ENCODE measurements at regions not wholly inside any gene's neighbourhood (a gene's known extent, or its start where the extent isn't known, plus 50 kb on each side); places are given as distances from the start of the nearest gene placed in this dataset.
A peak's percentile ranks its signal among the peaks of the same experiment; 100 is the strongest.

- DNase-seq, result no peak
These were observed 78.0 kb upstream of the DRD2 start for GRCh38 chr11:113553235-113553634.

- no peak for DNase-seq
These were observed 77.1 kb upstream of the DRD2 start for GRCh38 chr11:113552271-113552670.

DNA sequence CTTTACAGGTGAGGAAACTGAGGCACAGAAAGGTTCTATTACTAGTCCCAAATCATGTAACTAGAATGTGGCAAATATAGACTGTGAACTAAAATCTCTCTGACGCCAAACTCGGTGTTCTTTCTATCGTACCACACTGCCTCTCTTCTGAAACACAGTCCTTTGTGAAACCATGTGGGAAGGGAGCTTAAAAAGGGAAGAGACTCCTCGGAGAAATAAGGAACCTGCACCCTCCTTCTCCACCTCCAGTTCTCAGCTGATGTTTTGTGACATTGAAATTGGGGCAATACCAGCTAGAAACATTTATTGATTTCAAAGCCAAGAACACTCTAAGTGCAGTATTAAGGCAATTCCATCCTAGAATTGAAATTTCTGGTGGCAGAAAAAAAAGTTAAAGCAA, 76.4 kb upstream of the DRD2 start:
- no peak for DNase-seq

DNA sequence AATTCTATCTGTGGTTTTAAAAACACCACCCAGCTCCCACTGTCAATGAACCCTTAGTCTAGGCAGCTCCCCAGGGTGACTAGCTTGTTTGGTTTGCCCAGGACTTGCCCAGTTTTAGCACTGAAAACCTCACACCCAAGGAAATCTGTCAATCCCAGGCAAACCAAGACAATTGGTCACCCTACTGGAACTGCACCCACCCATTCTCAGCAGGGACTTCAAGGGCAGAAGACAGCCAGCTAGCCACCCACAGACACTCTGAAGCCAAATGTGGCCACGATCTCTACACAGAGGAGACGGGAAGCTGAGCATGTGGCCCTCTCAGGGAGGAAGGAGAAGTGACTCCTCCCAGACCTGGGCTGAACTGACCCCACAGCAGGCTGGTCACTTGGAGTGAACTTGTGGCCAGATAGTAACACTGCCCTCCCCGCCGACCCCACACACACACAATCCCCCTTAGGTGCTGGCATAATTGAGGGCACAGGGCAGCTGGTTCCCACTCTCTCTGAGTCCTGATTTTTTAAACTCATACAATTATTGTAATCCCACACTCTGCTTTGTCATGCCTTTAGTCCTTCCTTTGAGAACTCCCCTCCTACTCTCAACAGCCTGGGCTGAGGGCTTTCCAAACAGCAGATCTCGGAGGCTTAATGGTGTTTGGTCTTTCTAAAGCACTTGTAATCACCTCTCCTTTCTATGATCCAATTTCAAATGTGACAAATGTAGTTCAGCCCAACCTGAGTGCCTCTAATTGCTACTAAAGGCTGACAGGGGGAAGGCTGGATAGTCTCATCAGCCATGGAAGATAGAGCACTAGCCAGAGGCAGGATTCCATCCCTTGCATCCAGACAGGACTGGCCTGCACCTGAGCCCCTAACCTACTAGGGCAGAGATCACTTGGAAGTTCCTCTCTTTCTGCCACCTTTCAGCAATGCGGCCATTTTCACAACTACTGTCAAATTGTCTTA, 74.7 kb upstream of the DRD2 start:
- peak; percentile 31 for DNase-seq

- DNase-seq, result no peak
These were observed 73.9 kb upstream of the DRD2 start for GRCh38 chr11:113549061-113549460.

- DNase-seq, result no peak
These were observed 72.5 kb upstream of the DRD2 start for GRCh38 chr11:113547739-113548138.

DNA sequence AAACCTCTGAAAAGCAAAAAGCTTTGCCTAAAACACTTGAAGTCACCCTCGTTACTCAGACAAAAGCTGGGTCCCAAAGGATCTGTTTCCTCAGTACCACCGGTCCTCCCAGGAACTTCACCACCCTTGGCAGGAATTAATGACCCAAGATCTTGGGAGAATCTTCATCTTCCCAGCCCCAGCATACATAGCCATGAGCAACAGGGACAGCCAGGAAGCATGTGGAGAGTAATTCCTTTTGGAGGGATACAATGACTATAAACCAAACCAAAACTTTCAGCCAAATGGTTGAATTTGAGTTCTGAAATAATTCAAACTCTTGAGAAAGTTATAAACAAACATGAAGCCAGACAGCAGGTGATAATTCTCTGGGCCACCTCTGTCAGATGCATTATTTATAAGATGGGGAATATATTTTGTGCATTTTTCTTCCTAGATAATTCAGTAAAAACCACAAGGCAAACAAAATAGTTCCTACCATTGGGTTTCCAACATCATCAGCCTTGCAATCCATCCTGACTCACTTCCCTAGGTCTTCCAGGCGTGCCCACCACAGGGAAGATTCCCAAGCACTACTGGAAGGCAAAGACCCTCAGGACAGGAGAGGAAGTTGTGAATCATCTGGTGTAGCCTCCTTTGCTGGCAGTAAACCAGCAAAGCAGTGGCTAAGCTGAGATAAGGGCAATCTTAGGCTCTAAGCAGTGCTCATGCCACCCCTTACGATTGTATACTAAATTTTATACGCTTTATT, 71.7 kb upstream of the DRD2 start:
- DNase-seq, result no peak

DNA sequence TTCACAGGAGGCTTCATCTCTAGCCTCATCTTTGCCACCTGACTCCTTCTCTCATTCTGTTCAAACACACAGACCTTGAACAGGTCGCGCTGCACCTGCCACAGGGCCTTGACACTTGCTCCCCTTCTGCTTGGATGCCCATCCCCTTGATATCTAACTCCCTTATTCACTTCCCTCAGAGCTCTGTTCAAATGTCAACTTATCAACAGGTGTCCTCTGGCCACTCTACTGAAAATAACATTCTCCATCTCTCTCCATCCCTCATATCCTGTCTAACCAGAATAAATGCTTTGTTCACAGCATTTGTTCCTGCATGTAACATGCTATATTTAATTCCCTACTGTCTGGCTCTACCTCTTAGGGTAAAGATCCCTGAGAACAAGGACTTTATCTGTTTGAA, 67.2 kb upstream of the DRD2 start:
- no peak for DNase-seq

DNA sequence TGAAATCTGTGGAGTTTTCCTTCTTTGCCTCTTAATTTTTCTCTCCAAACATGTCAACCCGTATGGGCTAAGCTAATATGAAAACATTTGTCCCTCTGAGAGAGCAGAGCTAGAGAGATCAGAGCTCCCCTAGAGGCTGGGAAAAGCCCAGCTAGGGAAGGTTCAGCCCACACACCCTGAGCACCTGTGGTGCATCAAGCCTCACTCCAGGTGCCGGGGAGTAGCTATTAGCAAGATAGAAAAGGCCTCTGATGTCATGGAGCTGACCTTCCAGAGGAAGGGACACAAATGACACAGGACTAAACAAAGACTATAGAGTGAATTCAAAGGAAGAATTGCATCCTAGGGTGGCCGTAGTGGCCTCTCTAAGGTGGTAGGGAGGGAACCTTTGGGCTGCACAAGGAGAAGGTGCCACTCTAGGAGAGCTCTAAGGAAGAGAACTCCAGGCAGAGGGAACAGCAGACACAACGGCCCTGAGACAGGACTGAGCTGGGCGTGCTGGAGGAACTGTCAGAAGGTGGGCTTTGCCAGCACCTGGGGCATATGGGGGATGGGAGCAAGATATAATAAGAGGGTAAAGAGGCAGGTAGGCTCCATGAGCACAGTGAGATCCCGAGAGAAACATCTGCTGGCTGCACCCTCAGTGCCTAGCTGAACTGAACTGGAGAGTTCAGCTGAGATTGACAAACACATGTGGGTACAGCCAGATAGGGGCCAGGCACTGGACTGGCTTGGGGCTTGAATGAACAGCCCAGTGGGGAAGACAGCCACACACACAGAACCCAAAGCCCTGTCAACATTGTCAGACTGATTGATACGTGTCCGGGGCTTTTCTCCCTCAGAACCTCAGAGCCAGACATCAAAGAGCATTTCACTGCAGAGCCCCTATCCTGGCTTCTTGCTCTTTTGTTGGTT, 65.5 kb upstream of the DRD2 start:
- no peak for DNase-seq

DNA sequence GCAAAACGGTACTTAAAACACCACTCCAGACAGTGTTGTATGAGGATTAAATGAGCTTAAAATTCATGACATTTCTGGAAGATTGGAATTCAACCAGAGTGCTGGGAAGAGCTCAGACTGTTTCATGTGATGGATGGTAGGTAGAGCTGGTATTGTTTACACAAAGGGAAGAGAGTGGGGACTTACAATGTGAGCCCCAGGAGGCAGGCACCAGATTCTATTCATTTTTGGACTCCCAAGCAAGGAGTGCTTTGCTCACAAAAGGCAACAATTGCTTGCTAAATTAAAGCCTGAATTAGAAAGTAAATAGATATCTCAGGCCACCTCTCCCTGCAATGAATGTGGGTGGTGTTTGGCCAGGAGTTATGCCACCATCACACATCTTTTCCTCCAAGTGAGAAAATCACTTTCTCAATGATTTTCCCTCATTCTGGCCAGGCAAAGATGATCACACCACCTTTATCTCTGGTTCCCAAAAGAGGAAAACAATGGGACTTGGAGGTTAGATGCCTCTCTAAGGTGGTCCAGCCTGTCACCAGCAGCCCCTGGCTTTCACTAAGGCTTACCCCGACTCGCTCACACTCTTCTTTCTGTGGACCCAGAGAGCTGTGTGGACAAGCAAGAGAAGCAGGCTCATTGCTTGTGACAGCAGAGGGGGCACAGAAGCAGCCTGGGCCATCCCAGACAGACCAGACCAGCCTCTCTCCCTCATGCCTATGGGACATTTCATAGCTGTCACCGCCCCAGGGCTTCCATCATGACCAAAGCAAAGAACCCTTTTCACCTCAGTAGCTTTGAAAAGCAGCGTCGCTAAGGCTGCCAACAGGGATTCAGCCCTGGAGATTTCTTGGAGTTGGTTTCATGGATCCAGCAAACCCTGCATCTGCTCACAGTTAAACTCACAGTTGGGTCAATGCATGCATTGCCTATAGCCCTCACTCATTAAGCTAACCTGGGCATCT, 63.5 kb upstream of the DRD2 start:
- DNase-seq, result peak; percentile 20

GRCh38 chr11:113534625-113535024, 59.4 kb upstream of the DRD2 start:
- DNase-seq, result no peak

GRCh38 chr11:113533425-113533698, 58.2 kb upstream of the DRD2 start:
- no peak for DNase-seq

DNA sequence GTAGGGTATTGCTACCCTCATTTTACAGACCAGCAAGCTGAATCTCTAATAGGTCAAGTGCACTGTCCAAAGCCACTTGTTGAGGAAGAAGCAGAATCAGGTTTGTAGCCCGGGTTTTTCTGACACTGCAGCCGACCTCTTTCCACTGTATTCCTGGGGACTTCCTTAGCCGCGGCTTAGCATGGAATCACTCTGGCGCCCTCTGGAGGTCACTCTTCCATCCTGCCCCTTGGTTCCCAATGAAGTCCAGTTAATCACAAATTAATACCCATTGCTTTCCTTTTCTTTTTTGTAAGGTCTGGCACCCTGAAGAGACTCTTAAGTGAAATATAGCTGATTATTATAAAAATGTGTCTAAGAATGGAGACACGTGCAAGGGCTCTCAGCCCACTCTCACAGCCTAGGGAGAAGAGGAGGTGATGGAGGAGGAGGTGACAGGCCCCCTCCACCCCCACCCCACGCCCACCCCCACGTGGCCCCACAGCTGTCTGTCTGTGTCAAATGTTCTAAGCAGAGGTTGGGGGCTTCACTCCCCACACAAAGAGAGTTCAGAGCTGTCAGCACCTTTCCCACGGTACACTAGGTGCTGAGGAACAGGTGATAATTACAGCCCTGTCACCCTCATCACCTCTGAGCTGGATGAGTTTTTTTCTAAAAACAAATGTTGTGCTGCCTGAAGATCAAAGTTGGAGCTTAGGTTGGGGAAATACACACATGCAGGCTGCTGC, 57.7 kb upstream of the DRD2 start:
- DNase-seq, result peak; percentile 47

GRCh38 chr11:113531575-113532451, 56.6 kb upstream of the DRD2 start:
- no peak for DNase-seq

DNA sequence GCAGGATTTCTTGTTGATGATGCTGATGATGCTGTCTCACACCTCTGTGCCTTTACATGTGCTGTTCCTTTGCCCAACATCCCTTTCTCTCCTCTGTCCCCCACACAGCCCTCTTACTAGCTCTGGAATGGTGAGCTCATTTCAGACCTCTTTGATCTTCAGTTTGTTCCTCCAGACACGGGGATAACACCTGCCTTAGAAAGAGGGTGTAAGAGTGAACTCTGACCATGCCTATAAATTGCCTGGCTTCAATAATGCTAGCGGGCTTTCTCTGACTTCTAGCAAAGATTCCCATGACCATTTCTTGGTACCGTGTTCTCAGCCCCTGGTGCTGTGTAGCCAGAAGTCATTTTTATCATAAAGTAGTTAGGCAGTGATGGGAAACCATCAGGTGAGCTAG, 55.9 kb upstream of the DRD2 start:
- no peak for DNase-seq

DNA sequence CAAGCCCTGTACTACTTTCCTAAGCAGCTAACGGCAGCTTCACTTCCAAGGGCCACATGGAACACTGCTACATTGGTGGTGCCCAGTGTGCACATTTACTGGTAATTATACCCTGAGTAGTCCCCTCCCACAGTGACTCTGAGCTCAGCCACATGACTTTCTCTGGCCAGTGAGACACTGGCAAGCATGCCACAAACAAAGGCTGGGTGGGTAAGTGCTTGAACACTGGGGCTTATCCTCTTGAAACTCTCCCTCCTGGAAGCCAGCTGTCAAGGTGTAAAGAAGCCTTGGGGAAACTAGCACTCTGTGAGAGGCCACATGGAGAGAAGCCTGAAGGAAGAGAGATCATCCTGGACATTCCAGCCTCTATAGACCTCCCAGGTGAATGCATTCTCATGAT, 54.4 kb upstream of the DRD2 start:
- DNase-seq, result no peak

DNA sequence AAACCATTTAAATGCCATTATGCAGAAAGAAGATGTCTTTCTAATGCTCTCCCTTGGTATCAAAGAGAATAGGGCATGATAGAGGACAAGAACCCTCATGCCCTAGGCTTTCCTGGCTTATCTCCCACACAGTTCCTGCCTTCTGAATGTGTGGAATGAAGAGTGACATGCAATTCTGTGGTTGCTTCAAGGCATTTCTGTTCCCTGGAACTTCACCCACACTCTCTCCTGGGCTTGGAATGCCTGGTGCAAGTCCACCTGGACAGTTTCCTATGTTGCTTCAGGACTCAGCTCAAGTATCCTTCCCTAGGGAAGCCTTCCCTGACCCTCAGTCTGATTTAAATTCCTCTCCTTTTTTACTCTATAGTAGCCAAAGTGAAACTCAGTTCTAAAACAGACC, 53.8 kb upstream of the DRD2 start:
- no peak for DNase-seq

DNA sequence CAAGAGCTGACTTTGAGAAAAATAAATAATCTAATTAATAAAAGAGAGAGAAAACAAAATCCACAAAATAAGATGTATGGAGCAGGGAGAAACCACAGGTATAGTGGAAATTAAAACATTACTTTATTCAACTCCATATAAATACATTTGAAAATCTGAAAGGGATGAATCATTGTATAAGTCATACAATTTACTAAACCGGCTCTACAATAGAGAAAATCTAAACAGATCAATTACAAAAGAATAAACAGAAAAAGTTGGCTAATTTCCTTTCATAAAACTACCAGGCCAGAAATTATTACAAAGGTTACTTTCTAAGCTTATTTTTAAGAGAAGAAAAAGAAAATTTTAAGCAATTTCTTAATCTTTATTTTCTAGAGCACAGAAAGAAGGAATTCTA, 51.3 kb upstream of the DRD2 start:
- no peak for DNase-seq

Measured in DMS153 (cell line).